ENCODE measurements at regions not wholly inside any gene's neighbourhood (a gene's known extent, or its start where the extent isn't known, plus 50 kb on each side); places are given as distances from the start of the nearest gene placed in this dataset.

GRCh38 chr5:19044931-19045695 lies 942.9 kb downstream of the CDH18 start:
- Histone ChIP-seq H3K27ac (no peak overlapping the region), H3K9me3 (no peaks in the 10 kb centered on the region), H3K4me1 (no peaks in the 10 kb centered on the region), H3K36me3 (replicated peaks in 1 of 2; ENCODE audit: insufficient read depth in 1 of 2, low read depth in 2 of 2) (no peaks in the 10 kb centered on the region), H3K27me3 (no peaks in the 10 kb centered on the region), H3K4me3 (no peak overlapping the region)
- no peak for TF ChIP-seq CTCF (IDR thresholded peaks at IDR 0.05)
- TF ChIP-seq POLR2A (IDR thresholded peaks at IDR 0.05): no peak
- intact Hi-C loops (cut with DNase I): no loop called here
- peak in 1 of 4 donors; percentile 45 for DNase-seq
- ATAC-seq: no peak
- WGBS, 2 donors: 63 to 66% methylated on average over 6 of the region's 7 CpGs

GRCh38 chr5:19047277-19047676 lies 940.7 kb downstream of the CDH18 start:
- H3K4me1 ChIP-seq: no peaks in the 10 kb centered on the region
- no peaks in the 10 kb centered on the region for H3K9me3 ChIP-seq
- WGBS, 2 donors: 89 to 92% methylated on average over 9 of the region's 9 CpGs
- no peaks in the 10 kb centered on the region for H3K27me3 ChIP-seq
- TF ChIP-seq POLR2A (IDR thresholded peaks at IDR 0.05) (no peak), CTCF (IDR thresholded peaks at IDR 0.05) (no peak)
- H3K27ac ChIP-seq: no peak overlapping the region
- H3K4me3 ChIP-seq: no peak overlapping the region
- intact Hi-C loops (cut with DNase I): no loop called here
- ATAC-seq: no peak
- DNase-seq: no peak
- H3K36me3 ChIP-seq (replicated peaks in 1 of 2; ENCODE audit: insufficient read depth in 1 of 2, low read depth in 2 of 2): no peaks in the 10 kb centered on the region

GRCh38 chr5:19048726-19049125 lies 939.3 kb downstream of the CDH18 start:
- no peak overlapping the region for H3K4me3 ChIP-seq
- H3K4me1 ChIP-seq: no peaks in the 10 kb centered on the region

GRCh38 chr5:19058216-19058615 lies 929.8 kb downstream of the CDH18 start:
- Histone ChIP-seq H3K4me3 (no peak overlapping the region), H3K27me3 (no peaks in the 10 kb centered on the region), H3K27ac (no peak overlapping the region), H3K9me3 (no peaks in the 10 kb centered on the region), H3K36me3 (replicated peaks in 1 of 2; ENCODE audit: insufficient read depth in 1 of 2, low read depth in 2 of 2) (no peaks in the 10 kb centered on the region), H3K4me1 (no peaks in the 10 kb centered on the region)
- WGBS, 2 donors: 70 to 84% methylated on average over 2 of the region's 2 CpGs
- intact Hi-C loops (cut with DNase I): no loop called here
- DNase-seq (no peak), ATAC-seq (no peak)
- no peak for TF ChIP-seq CTCF (IDR thresholded peaks at IDR 0.05)
- TF ChIP-seq POLR2A (IDR thresholded peaks at IDR 0.05): no peak

More at GRCh38 chr5:19048726-19049125, 939.3 kb downstream of the CDH18 start:
- intact Hi-C loops (cut with DNase I): no loop called here
- ATAC-seq (no peak), DNase-seq (no peak)
- no peak overlapping the region for H3K27ac ChIP-seq
- WGBS, 2 donors: 36% methylated on average over 3 of the region's 3 CpGs
- no peak for TF ChIP-seq POLR2A (IDR thresholded peaks at IDR 0.05)
- TF ChIP-seq CTCF (IDR thresholded peaks at IDR 0.05): no peak
- no peaks in the 10 kb centered on the region for H3K9me3 ChIP-seq
- no peaks in the 10 kb centered on the region for H3K27me3 ChIP-seq
- H3K36me3 ChIP-seq (replicated peaks in 1 of 2; ENCODE audit: insufficient read depth in 1 of 2, low read depth in 2 of 2): no peaks in the 10 kb centered on the region

GRCh38 chr5:19064094-19064493 lies 923.9 kb downstream of the CDH18 start:
- ATAC-seq: no peak
- H3K36me3 ChIP-seq (replicated peaks in 1 of 2; ENCODE audit: insufficient read depth in 1 of 2, low read depth in 2 of 2): no peaks in the 10 kb centered on the region
- no peaks in the 10 kb centered on the region for H3K27me3 ChIP-seq
- H3K4me1 ChIP-seq: no peaks in the 10 kb centered on the region
- H3K27ac ChIP-seq: no peak overlapping the region
- no peaks in the 10 kb centered on the region for H3K9me3 ChIP-seq
- H3K4me3 ChIP-seq: no peak overlapping the region
- DNase-seq: no peak
- no peak for TF ChIP-seq POLR2A (IDR thresholded peaks at IDR 0.05)
- no peak for TF ChIP-seq CTCF (IDR thresholded peaks at IDR 0.05)
- intact Hi-C loops (cut with DNase I): no loop called here

Measured in body of pancreas (tissue), 4 donors.